ENCODE measurements at regions not wholly inside any gene's neighbourhood (a gene's known extent, or its start where the extent isn't known, plus 50 kb on each side); places are given as distances from the start of the nearest gene placed in this dataset.

- Histone ChIP-seq H3K27me3 (ENCODE audit: control insufficient read depth, insufficient read depth, low read length) (no peaks in the 10 kb centered on the region), H3K9me3 (ENCODE audit: control insufficient read depth, insufficient read depth, low read length) (peaks cover 3% of the 10 kb centered on the region), H3K4me3 (ENCODE audit: low read depth, low read length) (no peak overlapping the region), H3K4me1 (ENCODE audit: control insufficient read depth, insufficient read depth, low read length) (no peaks in the 10 kb centered on the region), H3K27ac (ENCODE audit: low read depth, low read length) (no peak overlapping the region), H3K36me3 (ENCODE audit: control insufficient read depth, insufficient read depth, low read length) (no peaks in the 10 kb centered on the region)
- no peak for DNase-seq (ENCODE audit: low read depth in 4 of 6, low spot score in 6 of 6)
- 97% methylated on average over 3 of the region's 3 CpGs for WGBS (ENCODE audit: insufficient coverage)
Measured at GRCh38 chr6:71127374-71127773, 161.2 kb upstream of the OGFRL1 start.

GRCh38 chr6:71130277-71130676, 158.3 kb upstream of the OGFRL1 start:
- Histone ChIP-seq H3K4me1 (ENCODE audit: control insufficient read depth, insufficient read depth, low read length) (no peaks in the 10 kb centered on the region), H3K27me3 (ENCODE audit: control insufficient read depth, insufficient read depth, low read length) (no peaks in the 10 kb centered on the region), H3K9me3 (ENCODE audit: control insufficient read depth, insufficient read depth, low read length) (peaks cover 3% of the 10 kb centered on the region), H3K27ac (ENCODE audit: low read depth, low read length) (no peak overlapping the region), H3K36me3 (ENCODE audit: control insufficient read depth, insufficient read depth, low read length) (no peaks in the 10 kb centered on the region), H3K4me3 (ENCODE audit: low read depth, low read length) (no peak overlapping the region)
- no peak for DNase-seq (ENCODE audit: low read depth in 4 of 6, low spot score in 6 of 6)
- WGBS (ENCODE audit: insufficient coverage) = 100% methylated on average over 1 of the region's 1 CpG

GRCh38 chr6:71134929-71135642, 153.5 kb upstream of the OGFRL1 start:
- DNase-seq (ENCODE audit: low read depth in 4 of 6, low spot score in 6 of 6) = no peak
- Histone ChIP-seq H3K4me3 (ENCODE audit: low read depth, low read length) (no peak overlapping the region), H3K36me3 (ENCODE audit: control insufficient read depth, insufficient read depth, low read length) (no peaks in the 10 kb centered on the region), H3K4me1 (ENCODE audit: control insufficient read depth, insufficient read depth, low read length) (no peaks in the 10 kb centered on the region), H3K9me3 (ENCODE audit: control insufficient read depth, insufficient read depth, low read length) (peaks cover 3% of the 10 kb centered on the region), H3K27ac (ENCODE audit: low read depth, low read length) (no peak overlapping the region), H3K27me3 (ENCODE audit: control insufficient read depth, insufficient read depth, low read length) (no peaks in the 10 kb centered on the region)
- 93% methylated on average over 1 of the region's 6 CpGs for WGBS (ENCODE audit: insufficient coverage)

GRCh38 chr6:71137973-71138372, 150.6 kb upstream of the OGFRL1 start:
- Histone ChIP-seq H3K4me3 (ENCODE audit: low read depth, low read length) (no peak overlapping the region), H3K4me1 (ENCODE audit: control insufficient read depth, insufficient read depth, low read length) (no peaks in the 10 kb centered on the region), H3K27me3 (ENCODE audit: control insufficient read depth, insufficient read depth, low read length) (no peaks in the 10 kb centered on the region), H3K9me3 (ENCODE audit: control insufficient read depth, insufficient read depth, low read length) (peaks cover 3% of the 10 kb centered on the region), H3K27ac (ENCODE audit: low read depth, low read length) (no peak overlapping the region), H3K36me3 (ENCODE audit: control insufficient read depth, insufficient read depth, low read length) (no peaks in the 10 kb centered on the region)
- DNase-seq (ENCODE audit: low read depth in 4 of 6, low spot score in 6 of 6) = no peak
- WGBS (ENCODE audit: insufficient coverage) = 100% methylated on average over 1 of the region's 1 CpG

GRCh38 chr6:71138376-71138775, 150.2 kb upstream of the OGFRL1 start:
- DNase-seq (ENCODE audit: low read depth in 4 of 6, low spot score in 6 of 6) = no peak
- Histone ChIP-seq H3K4me1 (ENCODE audit: control insufficient read depth, insufficient read depth, low read length) (no peaks in the 10 kb centered on the region), H3K9me3 (ENCODE audit: control insufficient read depth, insufficient read depth, low read length) (peaks cover 3% of the 10 kb centered on the region), H3K27ac (ENCODE audit: low read depth, low read length) (no peak overlapping the region), H3K4me3 (ENCODE audit: low read depth, low read length) (no peak overlapping the region), H3K27me3 (ENCODE audit: control insufficient read depth, insufficient read depth, low read length) (no peaks in the 10 kb centered on the region), H3K36me3 (ENCODE audit: control insufficient read depth, insufficient read depth, low read length) (no peaks in the 10 kb centered on the region)
- 66% methylated on average over 2 of the region's 2 CpGs for WGBS (ENCODE audit: insufficient coverage)

- Histone ChIP-seq H3K9me3 (ENCODE audit: control insufficient read depth, insufficient read depth, low read length) (peaks cover 3% of the 10 kb centered on the region), H3K36me3 (ENCODE audit: control insufficient read depth, insufficient read depth, low read length) (no peaks in the 10 kb centered on the region), H3K27ac (ENCODE audit: low read depth, low read length) (no peak overlapping the region), H3K4me1 (ENCODE audit: control insufficient read depth, insufficient read depth, low read length) (no peaks in the 10 kb centered on the region), H3K4me3 (ENCODE audit: low read depth, low read length) (no peak overlapping the region), H3K27me3 (ENCODE audit: control insufficient read depth, insufficient read depth, low read length) (no peaks in the 10 kb centered on the region)
- no peak for DNase-seq (ENCODE audit: low read depth in 4 of 6, low spot score in 6 of 6)
- 100% methylated on average over 2 of the region's 3 CpGs for WGBS (ENCODE audit: insufficient coverage)
Measured at GRCh38 chr6:71139249-71139648, 149.4 kb upstream of the OGFRL1 start.

GRCh38 chr6:71153755-71154325, 134.8 kb upstream of the OGFRL1 start:
- H3K27ac ChIP-seq (ENCODE audit: low read depth, low read length) = peak overlapping the region; percentile 7
- WGBS (ENCODE audit: insufficient coverage) = 44% methylated on average over 8 of the region's 9 CpGs
- peak in 2 of 6 donors; percentile 38 to 53 for DNase-seq (ENCODE audit: low read depth in 4 of 6, low spot score in 6 of 6)
- H3K9me3 ChIP-seq (ENCODE audit: control insufficient read depth, insufficient read depth, low read length) = no peaks in the 10 kb centered on the region
- H3K4me1 ChIP-seq (ENCODE audit: control insufficient read depth, insufficient read depth, low read length) = peaks cover 3% of the 10 kb centered on the region
- no peaks in the 10 kb centered on the region for H3K36me3 ChIP-seq (ENCODE audit: control insufficient read depth, insufficient read depth, low read length)
- H3K27me3 ChIP-seq (ENCODE audit: control insufficient read depth, insufficient read depth, low read length) = no peaks in the 10 kb centered on the region
- H3K4me3 ChIP-seq (ENCODE audit: low read depth, low read length) = no peak overlapping the region

GRCh38 chr6:71157345-71157744, 131.3 kb upstream of the OGFRL1 start:
- H3K36me3 ChIP-seq (ENCODE audit: control insufficient read depth, insufficient read depth, low read length) = no peaks in the 10 kb centered on the region
- no peak overlapping the region for H3K4me3 ChIP-seq (ENCODE audit: low read depth, low read length)
- H3K9me3 ChIP-seq (ENCODE audit: control insufficient read depth, insufficient read depth, low read length) = no peaks in the 10 kb centered on the region
- DNase-seq (ENCODE audit: low read depth in 4 of 6, low spot score in 6 of 6) = no peak
- H3K4me1 ChIP-seq (ENCODE audit: control insufficient read depth, insufficient read depth, low read length) = peaks cover 3% of the 10 kb centered on the region
- WGBS (ENCODE audit: insufficient coverage) = 40% methylated on average over 1 of the region's 1 CpG
- H3K27me3 ChIP-seq (ENCODE audit: control insufficient read depth, insufficient read depth, low read length) = no peaks in the 10 kb centered on the region
- no peak overlapping the region for H3K27ac ChIP-seq (ENCODE audit: low read depth, low read length)

GRCh38 chr6:71164890-71165289, 123.7 kb upstream of the OGFRL1 start:
- Histone ChIP-seq H3K4me1 (ENCODE audit: control insufficient read depth, insufficient read depth, low read length) (no peaks in the 10 kb centered on the region), H3K36me3 (ENCODE audit: control insufficient read depth, insufficient read depth, low read length) (no peaks in the 10 kb centered on the region), H3K9me3 (ENCODE audit: control insufficient read depth, insufficient read depth, low read length) (no peaks in the 10 kb centered on the region), H3K27ac (ENCODE audit: low read depth, low read length) (no peak overlapping the region), H3K27me3 (ENCODE audit: control insufficient read depth, insufficient read depth, low read length) (no peaks in the 10 kb centered on the region), H3K4me3 (ENCODE audit: low read depth, low read length) (no peak overlapping the region)
- DNase-seq (ENCODE audit: low read depth in 4 of 6, low spot score in 6 of 6) = no peak
- WGBS (ENCODE audit: insufficient coverage) = 97% methylated on average over 19 of the region's 22 CpGs

- WGBS (ENCODE audit: insufficient coverage) = no CpG with 5 or more reads among the region's 1 CpG
- Histone ChIP-seq H3K4me1 (ENCODE audit: control insufficient read depth, insufficient read depth, low read length) (no peaks in the 10 kb centered on the region), H3K36me3 (ENCODE audit: control insufficient read depth, insufficient read depth, low read length) (no peaks in the 10 kb centered on the region), H3K4me3 (ENCODE audit: low read depth, low read length) (no peak overlapping the region), H3K9me3 (ENCODE audit: control insufficient read depth, insufficient read depth, low read length) (no peaks in the 10 kb centered on the region), H3K27ac (ENCODE audit: low read depth, low read length) (no peak overlapping the region), H3K27me3 (ENCODE audit: control insufficient read depth, insufficient read depth, low read length) (no peaks in the 10 kb centered on the region)
- DNase-seq (ENCODE audit: low read depth in 4 of 6, low spot score in 6 of 6) = no peak
Measured at GRCh38 chr6:71168233-71168765, 120.3 kb upstream of the OGFRL1 start.

Measured in spinal cord (tissue), 9 donors.